ENCODE measurements at regions not wholly inside any gene's neighbourhood (a gene's known extent, or its start where the extent isn't known, plus 50 kb on each side); places are given as distances from the start of the nearest gene placed in this dataset.
"Not testable (repeated sequence)": the region's sequence is repeated elsewhere in the genome, so short reads cannot be mapped to it uniquely, and the experiment has no call there.

GRCh38 chrY:7527568-7527967, 616.0 kb upstream of the AMELY start:
- not testable (repeated sequence) for TF ChIP-seq CTCF, POLR2A (IDR thresholded peaks at IDR 0.05)

All from ovary (tissue), 3 donors.